Testis (tissue), 2 donors: ENCODE measurements at regions not wholly inside any gene's neighbourhood (a gene's known extent, or its start where the extent isn't known, plus 50 kb on each side); places are given as distances from the start of the nearest gene placed in this dataset.

Experiments used
- POLR2A ChIP-seq: fragments of 450-650 bp; IDR thresholded peaks from one replicate; pipeline ENCODE4 v1.6.1; 2017; ENCODE audit warnings: antibody characterized with exemption, mild to moderate bottlenecking, moderate library complexity
- TF ChIP-seq, protein P1 (sequence below), 3 experiments: fragments of 450-650 bp in 2 of 3; fragments of 200-600 bp in 1 of 3; sonication (generic) in 1 of 3; IDR thresholded peaks; one replicate each; pipeline ENCODE4 v1.5.1; 2016 to 2019; ENCODE audit warnings: antibody characterized with exemption in 3 of 3, mild to moderate bottlenecking in 2 of 3, moderate library complexity in 1 of 3

GRCh38 chr13:20349564-20350381, 117.7 kb upstream of the GJB6 start:
- TF ChIP-seq, protein P1, sequence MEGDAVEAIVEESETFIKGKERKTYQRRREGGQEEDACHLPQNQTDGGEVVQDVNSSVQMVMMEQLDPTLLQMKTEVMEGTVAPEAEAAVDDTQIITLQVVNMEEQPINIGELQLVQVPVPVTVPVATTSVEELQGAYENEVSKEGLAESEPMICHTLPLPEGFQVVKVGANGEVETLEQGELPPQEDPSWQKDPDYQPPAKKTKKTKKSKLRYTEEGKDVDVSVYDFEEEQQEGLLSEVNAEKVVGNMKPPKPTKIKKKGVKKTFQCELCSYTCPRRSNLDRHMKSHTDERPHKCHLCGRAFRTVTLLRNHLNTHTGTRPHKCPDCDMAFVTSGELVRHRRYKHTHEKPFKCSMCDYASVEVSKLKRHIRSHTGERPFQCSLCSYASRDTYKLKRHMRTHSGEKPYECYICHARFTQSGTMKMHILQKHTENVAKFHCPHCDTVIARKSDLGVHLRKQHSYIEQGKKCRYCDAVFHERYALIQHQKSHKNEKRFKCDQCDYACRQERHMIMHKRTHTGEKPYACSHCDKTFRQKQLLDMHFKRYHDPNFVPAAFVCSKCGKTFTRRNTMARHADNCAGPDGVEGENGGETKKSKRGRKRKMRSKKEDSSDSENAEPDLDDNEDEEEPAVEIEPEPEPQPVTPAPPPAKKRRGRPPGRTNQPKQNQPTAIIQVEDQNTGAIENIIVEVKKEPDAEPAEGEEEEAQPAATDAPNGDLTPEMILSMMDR (IDR thresholded peaks at IDR 0.05), result no peak
- TF ChIP-seq POLR2A, result no peak
